Neural cell (in vitro differentiated cells): ENCODE measurements at regions not wholly inside any gene's neighbourhood (a gene's known extent, or its start where the extent isn't known, plus 50 kb on each side); places are given as distances from the start of the nearest gene placed in this dataset.

Experiments
- CTCF ChIP-seq: fragments of 450-650 bp; IDR thresholded peaks from 2 replicates; pipeline ENCODE4 v1.5.1; 2014; ENCODE audit warnings: antibody characterized with exemption, mild to moderate bottlenecking, moderate library complexity; ENCODE audit not compliant: poor library complexity, severe bottlenecking
- EP300 ChIP-seq: fragments of 450-650 bp; conservative IDR thresholded peaks from 2 replicates; pipeline ENCODE4 v1.6.1; 2014; ENCODE audit warnings: antibody characterized with exemption, mild to moderate bottlenecking, moderate library complexity; ENCODE audit not compliant: poor library complexity, severe bottlenecking
- EZH2 ChIP-seq: fragments of 200-600, 300-800 bp; shearing (Covaris generic), sonication (generic); IDR thresholded peaks from 2 replicates; pipeline ENCODE4 v1.6.1; 2014; ENCODE audit warnings: antibody characterized with exemption, low read length, borderline replicate concordance, mild to moderate bottlenecking; ENCODE audit not compliant: insufficient read depth, poor library complexity, severe bottlenecking
- POLR2AphosphoS5 ChIP-seq: IDR thresholded peaks from 2 replicates; pipeline ENCODE4 v1.6.1; 2012
- RAD21 ChIP-seq: fragments of 450-650 bp; conservative IDR thresholded peaks from 2 replicates; pipeline ENCODE4 v1.6.1; 2014; ENCODE audit warnings: antibody characterized with exemption, mild to moderate bottlenecking, moderate library complexity

- TF ChIP-seq CTCF (no peak), EP300 (no peak), EZH2 (no peak), RAD21 (no peak), POLR2AphosphoS5 (no peak)
Observed at GRCh38 chrX:42933187-42933586, 155.2 kb upstream of the PPP1R2C start.
